Ishikawa (cell line): ENCODE measurements at regions not wholly inside any gene's neighbourhood (a gene's known extent, or its start where the extent isn't known, plus 50 kb on each side); places are given as distances from the start of the nearest gene placed in this dataset.

Experiments used
- MAX ChIP-seq: IDR thresholded peaks from 2 replicates; pipeline ENCODE4 v1.6.1; 2012
- TAF1 ChIP-seq: IDR thresholded peaks from 2 replicates; pipeline ENCODE4 v1.6.1; 2012; ENCODE audit warnings: low read depth, mild to moderate bottlenecking
- TEAD4 ChIP-seq: IDR thresholded peaks from 2 replicates; pipeline ENCODE4 v1.6.1; 2012
- YY1 ChIP-seq: IDR thresholded peaks from 2 replicates; pipeline ENCODE4 v1.6.1; 2012; ENCODE audit warnings: low read depth
- ZBTB7A ChIP-seq: IDR thresholded peaks from 2 replicates; pipeline ENCODE4 v1.6.1; 2012; ENCODE audit warnings: low read depth

GRCh38 chr13:92954746-92955145, 271.9 kb upstream of the GPC6 start:
- TF ChIP-seq TAF1 (no peak), ZBTB7A (no peak), YY1 (no peak), TEAD4 (no peak), MAX (no peak)
